Transverse colon (tissue), 4 donors: ENCODE measurements at regions not wholly inside any gene's neighbourhood (a gene's known extent, or its start where the extent isn't known, plus 50 kb on each side); places are given as distances from the start of the nearest gene placed in this dataset.
"Not testable (repeated sequence)": the region's sequence is repeated elsewhere in the genome, so short reads cannot be mapped to it uniquely, and the experiment has no call there.

Experiments used
- DNase-seq: peaks from one replicate; pipeline ENCODE4 v3.0.0-alpha.2; 2019
- H3K27ac ChIP-seq, 4 donors: fragments of 200-600 bp; sonication (generic); 2 replicates each; pipeline ENCODE4 v1.5.1; 2016 to 2018; ENCODE audit warnings: inconsistent platforms in 4 of 4
- H3K27me3 ChIP-seq: fragments of 200-600 bp; sonication (generic); 2 replicates; pipeline ENCODE4 v1.5.1; 2017; ENCODE audit warnings: inconsistent platforms
- H3K36me3 ChIP-seq, 4 donors: fragments of 200-600 bp; sonication (generic); 2 replicates each; pipeline ENCODE4 v1.5.1; 2017 to 2019; ENCODE audit warnings: inconsistent platforms in 4 of 4
- H3K4me1 ChIP-seq, 4 donors: fragments of 200-600 bp; sonication (generic); 2 replicates each; pipeline ENCODE4 v1.5.1; 2017 to 2020; ENCODE audit warnings: inconsistent platforms in 4 of 4
- H3K4me3 ChIP-seq, 4 donors: fragments of 200-600 bp; sonication (generic); 1 replicate in 1 of 4; 2 replicates in 3 of 4; pipeline versions ENCODE4 v1.5.1 to v1.6.1; 2017 to 2019; ENCODE audit warnings: inconsistent platforms in 4 of 4
- H3K9me3 ChIP-seq, 2 donors: fragments of 200-600 bp; sonication (generic); 2 replicates each; pipeline ENCODE4 v1.5.1; 2017 to 2019; ENCODE audit warnings: inconsistent platforms in 2 of 2
- CTCF ChIP-seq, 5 experiments: fragments of 200-600 bp in 3 of 5; fragments of 450-650 bp in 2 of 5; sonication (generic) in 3 of 5; IDR thresholded peaks; 1 replicate in 2 of 5; 2 replicates in 3 of 5; pipeline ENCODE4 v1.5.1; 2016 to 2017; ENCODE audit warnings: antibody characterized with exemption in 5 of 5, inconsistent platforms in 3 of 5, mild to moderate bottlenecking in 2 of 5, moderate library complexity in 1 of 5
- EP300 ChIP-seq: sonication (generic); formaldehyde crosslinking; IDR thresholded peaks from one replicate; pipeline ENCODE4 v1.6.1; 2017; ENCODE audit warnings: antibody characterized with exemption, low read depth
- POLR2A ChIP-seq: fragments of 450-650 bp; IDR thresholded peaks from one replicate; pipeline ENCODE4 v1.6.1; 2016; ENCODE audit warnings: antibody characterized with exemption, mild to moderate bottlenecking, moderate library complexity
- POLR2AphosphoS5 ChIP-seq, 3 donors: sonication (generic); formaldehyde crosslinking; IDR thresholded peaks; one replicate each; pipeline ENCODE4 v1.6.1; 2016; ENCODE audit warnings: antibody characterized with exemption in 3 of 3
- WGBS, 2 donors: methylation state at CpG; one replicate each; pipeline ENCODE4 v1.1.5; 2018; ENCODE audit warnings: low coverage in 1 of 2; 5-methylcytosine and 5-hydroxymethylcytosine counted together
- in situ Hi-C, 4 donors: fragments of 200-750 bp; cut with MboI; loops; one replicate each; pipeline versions ENCODE4 v1.15.0 to v1.15.1; 2017; ENCODE audit warnings: low sequenced_read_pairs in 3 of 4, low pct_ligation_motif_present in 1 of 4, low pct_unique_long_range_greater_than_20kb in 1 of 4
- intact Hi-C: fragments of 100-400 bp; cut with DNase I; formaldehyde crosslinking; loops from one replicate; pipeline ENCODE4 v1.15.1; 2023; ENCODE audit warnings: low total_unique reads

- in situ Hi-C loops: no loop called here
- no peaks in the 10 kb centered on the region for H3K36me3 ChIP-seq
- intact Hi-C loops: no loop called here
- no peak for TF ChIP-seq POLR2AphosphoS5 (IDR thresholded peaks at IDR 0.05)
- H3K27me3 ChIP-seq: no peaks in the 10 kb centered on the region
- no peaks in the 10 kb centered on the region for H3K4me1 ChIP-seq
- DNase-seq: no peak
- WGBS, 2 donors: 53 to 72% methylated on average over 2 of the region's 2 CpGs
- H3K4me3 ChIP-seq: no peak overlapping the region
- no peak overlapping the region for H3K27ac ChIP-seq
- H3K9me3 ChIP-seq: no peaks in the 10 kb centered on the region
Measured at GRCh38 chr7:68401313-68401712, 1197.0 kb upstream of the AUTS2 start.

GRCh38 chr7:68406480-68406879, 1191.8 kb upstream of the AUTS2 start:
- no peak overlapping the region for H3K27ac ChIP-seq
- TF ChIP-seq CTCF (IDR thresholded peaks at IDR 0.05): no peak
- TF ChIP-seq POLR2AphosphoS5 (IDR thresholded peaks at IDR 0.05): no peak
- no peak for TF ChIP-seq EP300
- TF ChIP-seq POLR2A: no peak
- no peaks in the 10 kb centered on the region for H3K27me3 ChIP-seq
- no peak overlapping the region for H3K4me3 ChIP-seq
- no peak for DNase-seq
- in situ Hi-C loops: no loop called here
- 81% methylated on average over 4 of the region's 4 CpGs; no CpG with 5 or more reads in 1 of the 2 donors for WGBS, 2 donors
- H3K4me1 ChIP-seq: no peaks in the 10 kb centered on the region
- no peaks in the 10 kb centered on the region for H3K9me3 ChIP-seq
- intact Hi-C loops: no loop called here
- H3K36me3 ChIP-seq: no peaks in the 10 kb centered on the region

GRCh38 chr7:68407460-68407859, 1190.8 kb upstream of the AUTS2 start:
- Histone ChIP-seq H3K27me3 (no peaks in the 10 kb centered on the region), H3K4me1 (no peaks in the 10 kb centered on the region), H3K4me3 (no peak overlapping the region), H3K9me3 (no peaks in the 10 kb centered on the region), H3K27ac (no peak overlapping the region), H3K36me3 (no peaks in the 10 kb centered on the region)
- in situ Hi-C loops (no loop called here), intact Hi-C loops (no loop called here)
- no peak for DNase-seq
- TF ChIP-seq EP300 (no peak), CTCF (IDR thresholded peaks at IDR 0.05) (no peak), POLR2AphosphoS5 (IDR thresholded peaks at IDR 0.05) (no peak), POLR2A (no peak)

- WGBS, 2 donors: 67 to 80% methylated on average over 1 of the region's 1 CpG
- in situ Hi-C loops: no loop called here
- no peak for DNase-seq
- H3K4me3 ChIP-seq: no peak overlapping the region
- no peaks in the 10 kb centered on the region for H3K4me1 ChIP-seq
- TF ChIP-seq POLR2AphosphoS5 (IDR thresholded peaks at IDR 0.05) (no peak), POLR2A (no peak), EP300 (no peak), CTCF (IDR thresholded peaks at IDR 0.05) (no peak)
- H3K36me3 ChIP-seq: no peaks in the 10 kb centered on the region
- no peaks in the 10 kb centered on the region for H3K27me3 ChIP-seq
- intact Hi-C loops: no loop called here
- no peaks in the 10 kb centered on the region for H3K9me3 ChIP-seq
- H3K27ac ChIP-seq: no peak overlapping the region
Measured at GRCh38 chr7:68408873-68409272, 1189.4 kb upstream of the AUTS2 start.

GRCh38 chr7:68409851-68410250, 1188.4 kb upstream of the AUTS2 start:
- Histone ChIP-seq H3K27me3 (no peaks in the 10 kb centered on the region), H3K9me3 (no peaks in the 10 kb centered on the region), H3K4me3 (no peak overlapping the region), H3K4me1 (no peaks in the 10 kb centered on the region), H3K27ac (no peak overlapping the region), H3K36me3 (no peaks in the 10 kb centered on the region)
- DNase-seq: no peak
- in situ Hi-C loops: no loop called here
- no peak for TF ChIP-seq EP300
- TF ChIP-seq POLR2AphosphoS5 (IDR thresholded peaks at IDR 0.05): no peak
- TF ChIP-seq CTCF (IDR thresholded peaks at IDR 0.05): no peak
- no peak for TF ChIP-seq POLR2A
- intact Hi-C loops: no loop called here

GRCh38 chr7:68410693-68411092, 1187.6 kb upstream of the AUTS2 start:
- H3K36me3 ChIP-seq, H3K9me3 ChIP-seq, H3K4me1 ChIP-seq, DNase-seq, H3K27ac ChIP-seq, H3K4me3 ChIP-seq, intact Hi-C loops, H3K27me3 ChIP-seq, in situ Hi-C loops: not testable (repeated sequence)
- WGBS, 2 donors: 88 to 92% methylated on average over 8 to 11 of the region's 11 CpGs
